ENCODE measurements at regions not wholly inside any gene's neighbourhood (a gene's known extent, or its start where the extent isn't known, plus 50 kb on each side); places are given as distances from the start of the nearest gene placed in this dataset.

DNA sequence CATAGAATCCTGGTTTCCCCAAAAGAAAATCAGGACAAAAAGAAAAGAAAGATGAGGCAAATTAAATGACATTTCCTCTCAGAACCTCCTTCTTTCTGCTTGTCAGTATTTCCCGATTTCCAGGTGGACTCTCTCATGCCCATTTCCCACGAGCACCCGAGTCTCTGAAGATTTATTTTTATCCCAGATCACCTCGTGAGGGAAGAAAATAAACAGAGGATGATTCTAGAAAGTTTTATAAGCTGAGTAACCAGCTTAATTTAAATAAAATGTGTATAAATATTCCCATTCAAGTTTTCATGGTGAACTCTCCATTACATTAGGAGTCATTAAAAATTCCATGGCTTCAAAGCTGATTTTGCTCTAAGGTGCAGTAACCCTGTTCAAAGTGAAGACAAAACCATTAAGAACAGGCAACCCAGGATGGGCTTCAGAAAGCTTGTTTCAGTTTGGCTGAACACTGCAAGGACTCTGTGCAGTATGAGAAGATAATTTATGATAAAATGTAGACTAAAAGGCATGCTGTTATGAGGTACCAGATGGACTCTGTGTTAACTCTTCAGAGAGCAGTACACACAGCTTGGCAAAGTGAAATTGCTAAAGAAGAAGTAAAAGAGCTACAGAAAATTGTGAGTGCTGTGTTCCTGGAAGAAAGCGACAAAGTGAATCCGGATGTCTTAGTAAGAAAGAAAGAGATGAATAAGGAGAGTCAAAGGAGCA lies 521.3 kb upstream of the LRRN3 start:
- DNase-seq: no peak
- TF ChIP-seq POLR2A (IDR thresholded peaks at IDR 0.05): no peak
- TF ChIP-seq, protein P1, sequence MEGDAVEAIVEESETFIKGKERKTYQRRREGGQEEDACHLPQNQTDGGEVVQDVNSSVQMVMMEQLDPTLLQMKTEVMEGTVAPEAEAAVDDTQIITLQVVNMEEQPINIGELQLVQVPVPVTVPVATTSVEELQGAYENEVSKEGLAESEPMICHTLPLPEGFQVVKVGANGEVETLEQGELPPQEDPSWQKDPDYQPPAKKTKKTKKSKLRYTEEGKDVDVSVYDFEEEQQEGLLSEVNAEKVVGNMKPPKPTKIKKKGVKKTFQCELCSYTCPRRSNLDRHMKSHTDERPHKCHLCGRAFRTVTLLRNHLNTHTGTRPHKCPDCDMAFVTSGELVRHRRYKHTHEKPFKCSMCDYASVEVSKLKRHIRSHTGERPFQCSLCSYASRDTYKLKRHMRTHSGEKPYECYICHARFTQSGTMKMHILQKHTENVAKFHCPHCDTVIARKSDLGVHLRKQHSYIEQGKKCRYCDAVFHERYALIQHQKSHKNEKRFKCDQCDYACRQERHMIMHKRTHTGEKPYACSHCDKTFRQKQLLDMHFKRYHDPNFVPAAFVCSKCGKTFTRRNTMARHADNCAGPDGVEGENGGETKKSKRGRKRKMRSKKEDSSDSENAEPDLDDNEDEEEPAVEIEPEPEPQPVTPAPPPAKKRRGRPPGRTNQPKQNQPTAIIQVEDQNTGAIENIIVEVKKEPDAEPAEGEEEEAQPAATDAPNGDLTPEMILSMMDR (IDR thresholded peaks at IDR 0.05): no peak
- no peak overlapping the region for H3K4me3 ChIP-seq
- no peaks in the 10 kb centered on the region for H3K4me1 ChIP-seq
- H3K36me3 ChIP-seq: no peaks in the 10 kb centered on the region
- no peaks in the 10 kb centered on the region for H3K9me3 ChIP-seq
- no peaks in the 10 kb centered on the region for H3K27me3 ChIP-seq
- intact Hi-C loops (cut with DNase I; ENCODE audit: low total_unique reads): no loop called here
- H3K27ac ChIP-seq: no peak overlapping the region

- DNase-seq: no peak
- H3K4me1 ChIP-seq: no peaks in the 10 kb centered on the region
- intact Hi-C loops (cut with DNase I; ENCODE audit: low total_unique reads): no loop called here
- H3K36me3 ChIP-seq: no peaks in the 10 kb centered on the region
- no peaks in the 10 kb centered on the region for H3K9me3 ChIP-seq
- H3K27ac ChIP-seq: no peak overlapping the region
- no peaks in the 10 kb centered on the region for H3K27me3 ChIP-seq
- no peak for TF ChIP-seq POLR2A (IDR thresholded peaks at IDR 0.05)
- TF ChIP-seq, protein P1 (IDR thresholded peaks at IDR 0.05): no peak
- no peak overlapping the region for H3K4me3 ChIP-seq
Measured at GRCh38 chr7:110573862-110574528, 516.9 kb upstream of the LRRN3 start.

- Histone ChIP-seq H3K9me3 (no peaks in the 10 kb centered on the region), H3K27me3 (no peaks in the 10 kb centered on the region), H3K27ac (no peak overlapping the region), H3K4me3 (no peak overlapping the region), H3K4me1 (no peaks in the 10 kb centered on the region), H3K36me3 (no peaks in the 10 kb centered on the region)
- DNase-seq: no peak
- intact Hi-C loops (cut with DNase I; ENCODE audit: low total_unique reads): no loop called here
- TF ChIP-seq, protein P1 (IDR thresholded peaks at IDR 0.05): no peak
- no peak for TF ChIP-seq POLR2A (IDR thresholded peaks at IDR 0.05)
Measured at GRCh38 chr7:110587294-110587693, 503.6 kb upstream of the LRRN3 start.

DNA sequence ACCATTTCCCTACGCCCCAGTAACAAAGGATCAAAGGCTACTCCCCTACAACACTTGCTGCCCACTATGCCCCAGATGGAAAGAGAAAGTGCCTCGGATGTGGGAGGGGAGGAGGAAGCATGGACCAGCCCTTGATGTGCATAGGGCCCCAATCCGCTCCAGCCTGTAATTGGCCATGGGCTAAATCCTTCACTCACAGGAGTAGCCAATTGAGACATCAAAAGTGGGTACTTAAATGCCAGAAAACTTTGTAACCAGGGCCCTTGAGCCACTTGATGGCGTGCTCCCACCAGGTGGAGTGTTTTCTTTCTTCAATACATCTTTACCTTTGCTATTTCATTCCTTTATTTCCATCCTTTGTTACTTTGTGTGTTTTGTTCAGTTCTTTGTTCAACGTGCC lies 500.5 kb upstream of the LRRN3 start:
- Histone ChIP-seq H3K27ac (no peak overlapping the region), H3K9me3 (no peaks in the 10 kb centered on the region), H3K4me1 (no peaks in the 10 kb centered on the region), H3K36me3 (no peaks in the 10 kb centered on the region), H3K4me3 (no peak overlapping the region), H3K27me3 (no peaks in the 10 kb centered on the region)
- DNase-seq: no peak
- TF ChIP-seq, protein P1 (IDR thresholded peaks at IDR 0.05): no peak
- no peak for TF ChIP-seq POLR2A (IDR thresholded peaks at IDR 0.05)
- intact Hi-C loops (cut with DNase I; ENCODE audit: low total_unique reads): no loop called here

- intact Hi-C loops (cut with DNase I; ENCODE audit: low total_unique reads): no loop called here
- H3K27ac ChIP-seq: no peak overlapping the region
- no peaks in the 10 kb centered on the region for H3K27me3 ChIP-seq
- H3K36me3 ChIP-seq: no peaks in the 10 kb centered on the region
- H3K4me1 ChIP-seq: no peaks in the 10 kb centered on the region
- no peaks in the 10 kb centered on the region for H3K9me3 ChIP-seq
- TF ChIP-seq, protein P1 (IDR thresholded peaks at IDR 0.05): no peak
- TF ChIP-seq POLR2A (IDR thresholded peaks at IDR 0.05): no peak
- H3K4me3 ChIP-seq: no peak overlapping the region
- no peak for DNase-seq
Measured at GRCh38 chr7:110591341-110591740, 499.6 kb upstream of the LRRN3 start.

Measured in uterus (tissue), 3 donors.